B cell (primary cell): ENCODE measurements at regions not wholly inside any gene's neighbourhood (a gene's known extent, or its start where the extent isn't known, plus 50 kb on each side); places are given as distances from the start of the nearest gene placed in this dataset.

ENCODE experiments used
- CTCF ChIP-seq: fragments of 200-600 bp; IDR thresholded peaks from one replicate; pipeline ENCODE4 v1.8.0; 2022; ENCODE audit warnings: antibody characterized with exemption, mild to moderate bottlenecking
- EZH2 ChIP-seq: IDR thresholded peaks from 2 replicates; pipeline ENCODE4 v1.6.1; 2012; ENCODE audit warnings: borderline replicate concordance, low read depth, mild to moderate bottlenecking, moderate library complexity, low read length; ENCODE audit not compliant: insufficient read depth, poor library complexity, severe bottlenecking

DNA sequence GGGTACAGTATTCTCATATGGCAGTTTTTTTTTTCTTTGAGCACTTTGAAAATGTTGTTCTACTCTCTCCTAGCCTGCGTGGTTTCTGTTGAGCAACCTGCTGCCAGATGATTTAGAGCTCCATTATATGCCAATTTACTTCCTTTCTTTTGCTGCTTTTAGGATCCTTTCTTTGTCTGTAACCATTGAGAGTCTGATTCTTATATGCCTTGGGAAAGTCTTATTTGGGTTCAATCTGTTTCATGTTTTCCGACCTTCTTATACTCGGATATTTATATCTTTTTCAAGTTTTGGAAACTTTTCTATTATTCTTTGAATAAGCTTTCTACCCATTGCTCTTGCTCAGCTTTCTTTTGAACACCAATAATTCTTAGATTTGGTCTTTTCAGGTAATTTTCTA is 138.1 kb upstream of the RAG2 start:
- no peak for TF ChIP-seq CTCF
- TF ChIP-seq EZH2, result no peak
